Lower lobe of right lung (tissue), 2 donors: ENCODE measurements at regions not wholly inside any gene's neighbourhood (a gene's known extent, or its start where the extent isn't known, plus 50 kb on each side); places are given as distances from the start of the nearest gene placed in this dataset.

Source experiments
- ATAC-seq, 2 donors: fragments of 200-7000 bp; cut with Tn5 transposase; one replicate each; pipeline ENCODE4 v1.9.1; 2020 to 2022; ENCODE audit warnings: mild to moderate bottlenecking in 2 of 2, moderate library complexity in 2 of 2
- DNase-seq: peaks from one replicate; pipeline ENCODE4 v3.0.0-alpha.2; 2020
- H3K27ac ChIP-seq: fragments of 200-600 bp; one replicate; pipeline ENCODE4 v1.8.0; 2022
- H3K27me3 ChIP-seq: fragments of 200-600 bp; one replicate; pipeline ENCODE4 v1.8.0; 2022; ENCODE audit warnings: low read depth
- H3K36me3 ChIP-seq: fragments of 200-600 bp; one replicate; pipeline ENCODE4 v1.8.0; 2022; ENCODE audit warnings: mild to moderate bottlenecking
- H3K4me1 ChIP-seq: fragments of 200-600 bp; one replicate; pipeline ENCODE4 v1.8.0; 2022
- H3K4me3 ChIP-seq: fragments of 200-600 bp; one replicate; pipeline ENCODE4 v1.8.0; 2022; ENCODE audit warnings: mild to moderate bottlenecking
- H3K9me3 ChIP-seq: fragments of 200-600 bp; one replicate; pipeline ENCODE4 v1.8.0; 2022
- intact Hi-C: fragments of 100-400 bp; cut with DNase I; formaldehyde crosslinking; loops from one replicate; pipeline ENCODE4 v1.11.0; 2022
- TF ChIP-seq, protein P1 (sequence below): fragments of 200-600 bp; IDR thresholded peaks from one replicate; pipeline ENCODE4 v1.8.0; 2022; ENCODE audit warnings: antibody characterized with exemption, mild to moderate bottlenecking
- donor health status: DM: no; HTN: yes; CAD: no; lungs with severe emphysema.

DNA sequence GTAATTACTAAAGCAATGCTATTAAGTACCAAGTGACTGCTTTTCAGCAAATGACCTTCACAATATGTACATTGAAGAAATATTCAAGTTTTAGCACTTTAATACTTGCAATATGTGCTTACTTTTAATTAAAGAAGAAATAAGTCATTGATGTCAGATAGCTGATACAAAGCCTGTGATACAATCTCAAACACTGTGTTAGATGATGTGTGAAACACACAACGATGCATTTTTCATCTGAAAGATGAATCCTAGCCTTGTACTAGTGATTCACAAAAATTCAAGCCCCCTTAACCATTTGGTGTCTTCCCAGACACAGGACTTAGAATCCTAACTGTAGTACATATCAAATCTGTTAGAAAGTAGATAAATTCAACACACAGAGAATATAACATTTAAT, 724.1 kb upstream of the ADAMTS5 start:
- H3K27me3 ChIP-seq: no peaks in the 10 kb centered on the region
- no peak overlapping the region for H3K27ac ChIP-seq
- H3K4me1 ChIP-seq: no peaks in the 10 kb centered on the region
- H3K9me3 ChIP-seq: no peaks in the 10 kb centered on the region
- ATAC-seq (no peak), DNase-seq (no peak)
- intact Hi-C loops: no loop called here
- no peak overlapping the region for H3K4me3 ChIP-seq
- H3K36me3 ChIP-seq: no peaks in the 10 kb centered on the region
- TF ChIP-seq, protein P1, sequence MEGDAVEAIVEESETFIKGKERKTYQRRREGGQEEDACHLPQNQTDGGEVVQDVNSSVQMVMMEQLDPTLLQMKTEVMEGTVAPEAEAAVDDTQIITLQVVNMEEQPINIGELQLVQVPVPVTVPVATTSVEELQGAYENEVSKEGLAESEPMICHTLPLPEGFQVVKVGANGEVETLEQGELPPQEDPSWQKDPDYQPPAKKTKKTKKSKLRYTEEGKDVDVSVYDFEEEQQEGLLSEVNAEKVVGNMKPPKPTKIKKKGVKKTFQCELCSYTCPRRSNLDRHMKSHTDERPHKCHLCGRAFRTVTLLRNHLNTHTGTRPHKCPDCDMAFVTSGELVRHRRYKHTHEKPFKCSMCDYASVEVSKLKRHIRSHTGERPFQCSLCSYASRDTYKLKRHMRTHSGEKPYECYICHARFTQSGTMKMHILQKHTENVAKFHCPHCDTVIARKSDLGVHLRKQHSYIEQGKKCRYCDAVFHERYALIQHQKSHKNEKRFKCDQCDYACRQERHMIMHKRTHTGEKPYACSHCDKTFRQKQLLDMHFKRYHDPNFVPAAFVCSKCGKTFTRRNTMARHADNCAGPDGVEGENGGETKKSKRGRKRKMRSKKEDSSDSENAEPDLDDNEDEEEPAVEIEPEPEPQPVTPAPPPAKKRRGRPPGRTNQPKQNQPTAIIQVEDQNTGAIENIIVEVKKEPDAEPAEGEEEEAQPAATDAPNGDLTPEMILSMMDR: no peak

DNA sequence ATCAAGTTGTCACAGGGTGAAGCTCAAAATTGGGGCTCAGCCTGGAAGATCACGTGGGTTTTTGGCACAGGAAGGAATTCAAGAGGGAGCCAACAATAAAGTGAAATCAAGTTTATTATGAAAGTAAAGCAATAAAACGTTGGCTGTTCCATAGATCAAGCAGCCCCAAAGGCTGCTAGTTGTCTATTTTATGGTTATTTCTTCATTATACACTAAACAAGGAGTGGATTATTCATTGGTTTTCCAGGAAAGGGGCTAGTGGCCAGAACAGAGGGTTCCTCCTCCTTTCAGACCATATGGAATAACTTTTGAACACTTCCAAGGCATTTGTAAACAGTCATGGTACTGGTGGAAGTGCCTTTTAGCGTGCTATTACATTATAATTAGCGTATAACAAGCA, 723.5 kb upstream of the ADAMTS5 start:
- Histone ChIP-seq H3K36me3 (no peaks in the 10 kb centered on the region), H3K27me3 (no peaks in the 10 kb centered on the region), H3K4me1 (no peaks in the 10 kb centered on the region), H3K27ac (no peak overlapping the region), H3K4me3 (no peak overlapping the region), H3K9me3 (no peaks in the 10 kb centered on the region)
- DNase-seq (no peak), ATAC-seq (no peak)
- intact Hi-C loops: no loop called here
- TF ChIP-seq, protein P1: no peak

DNA sequence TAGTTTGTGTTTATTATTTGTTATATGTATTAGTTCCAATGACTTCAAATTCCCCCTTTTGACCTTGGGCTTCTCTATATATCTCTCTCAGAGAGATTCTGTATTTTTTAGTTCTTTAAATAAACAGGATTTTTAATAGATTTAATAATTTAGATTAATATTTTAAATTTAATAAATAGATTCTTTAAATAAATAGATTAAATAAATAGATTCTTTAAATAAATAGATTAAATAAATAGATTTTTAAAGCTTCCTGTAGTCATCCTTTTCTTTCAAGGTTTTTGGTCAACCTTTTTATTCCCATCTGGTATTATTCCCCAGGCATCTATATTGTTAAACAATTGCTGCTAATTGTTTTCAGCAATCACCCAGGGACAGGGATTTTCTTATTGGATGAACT, 721.9 kb upstream of the ADAMTS5 start:
- H3K36me3 ChIP-seq: no peaks in the 10 kb centered on the region
- DNase-seq: no peak
- H3K27ac ChIP-seq: no peak overlapping the region
- H3K9me3 ChIP-seq: no peaks in the 10 kb centered on the region
- intact Hi-C loops: no loop called here
- H3K4me3 ChIP-seq: no peak overlapping the region
- no peaks in the 10 kb centered on the region for H3K27me3 ChIP-seq
- TF ChIP-seq, protein P1: no peak
- H3K4me1 ChIP-seq: no peaks in the 10 kb centered on the region
- ATAC-seq: no peak

DNA sequence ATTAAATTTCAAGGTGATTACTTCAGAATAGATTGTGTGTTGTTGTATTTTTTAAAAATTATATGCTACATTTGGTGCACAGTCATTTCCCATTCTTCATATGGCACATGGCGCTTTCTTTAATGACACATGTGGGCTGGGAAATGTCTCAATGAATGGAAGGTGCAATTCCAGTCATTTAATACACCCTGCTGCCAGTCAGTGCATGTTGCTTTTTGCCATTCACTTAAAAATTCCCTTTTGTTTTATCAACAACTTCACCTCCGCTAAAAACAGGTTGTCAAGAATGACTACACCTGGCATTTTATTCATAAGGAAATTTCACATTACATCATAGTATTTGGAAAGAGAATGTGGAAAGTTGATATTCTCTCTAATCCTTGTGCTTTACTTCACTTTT, 716.4 kb upstream of the ADAMTS5 start:
- H3K4me1 ChIP-seq: no peaks in the 10 kb centered on the region
- intact Hi-C loops: no loop called here

DNA sequence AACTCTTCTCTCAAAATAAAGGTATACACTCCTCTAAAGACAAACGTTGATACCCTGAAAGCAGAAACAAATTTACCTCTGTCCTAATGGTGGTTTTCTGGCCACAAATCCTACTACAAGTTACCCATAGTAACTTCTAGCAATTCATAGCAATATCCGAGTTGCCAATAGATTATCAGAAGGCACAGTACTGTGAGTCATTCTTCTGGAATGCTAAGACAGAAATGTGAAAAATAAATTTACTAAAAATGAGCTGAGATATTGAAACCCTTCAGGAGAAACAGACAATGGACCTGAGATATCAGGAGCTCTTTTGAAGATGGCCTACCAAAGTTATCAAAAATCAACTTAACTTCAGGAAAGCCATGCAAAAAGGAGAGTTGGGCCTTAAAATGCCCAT, 715.0 kb upstream of the ADAMTS5 start:
- ATAC-seq: no peak
- H3K27me3 ChIP-seq: no peaks in the 10 kb centered on the region
- H3K9me3 ChIP-seq: no peaks in the 10 kb centered on the region
- no peak overlapping the region for H3K4me3 ChIP-seq
- no peak for DNase-seq
- H3K36me3 ChIP-seq: no peaks in the 10 kb centered on the region
- no peaks in the 10 kb centered on the region for H3K4me1 ChIP-seq
- no peak overlapping the region for H3K27ac ChIP-seq
- TF ChIP-seq, protein P1: no peak
- intact Hi-C loops: no loop called here

More for the DNA sequence above, 716.4 kb upstream of the ADAMTS5 start:
- Histone ChIP-seq H3K27ac (no peak overlapping the region), H3K9me3 (no peaks in the 10 kb centered on the region), H3K4me3 (no peak overlapping the region), H3K36me3 (no peaks in the 10 kb centered on the region), H3K27me3 (no peaks in the 10 kb centered on the region)
- DNase-seq (no peak), ATAC-seq (no peak)
- TF ChIP-seq, protein P1: no peak

DNA sequence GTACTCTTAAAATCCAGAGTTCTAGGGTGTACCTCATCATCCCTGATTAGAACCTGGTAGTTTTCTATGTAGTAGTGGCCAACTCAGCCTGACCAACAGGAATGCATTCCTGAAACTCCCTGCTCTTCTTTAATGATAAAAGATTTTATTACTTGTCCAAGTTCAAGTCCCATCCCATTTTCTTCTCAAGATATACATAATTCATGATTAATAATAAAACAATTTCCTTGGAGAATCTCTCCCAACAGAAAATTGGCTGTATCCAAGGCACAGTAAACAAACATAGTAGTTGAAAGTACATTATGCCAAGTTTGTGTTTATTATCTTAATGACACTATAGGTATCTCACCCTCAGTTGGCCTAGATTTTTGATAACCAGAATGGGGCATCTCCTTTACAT, 714.1 kb upstream of the ADAMTS5 start:
- H3K36me3 ChIP-seq: no peaks in the 10 kb centered on the region
- DNase-seq: no peak
- no peaks in the 10 kb centered on the region for H3K9me3 ChIP-seq
- no peaks in the 10 kb centered on the region for H3K4me1 ChIP-seq
- H3K4me3 ChIP-seq: no peak overlapping the region
- intact Hi-C loops: no loop called here
- no peak for ATAC-seq
- TF ChIP-seq, protein P1: no peak
- H3K27ac ChIP-seq: no peak overlapping the region
- no peaks in the 10 kb centered on the region for H3K27me3 ChIP-seq
